GM23248 (cell line): ENCODE measurements at regions not wholly inside any gene's neighbourhood (a gene's known extent, or its start where the extent isn't known, plus 50 kb on each side); places are given as distances from the start of the nearest gene placed in this dataset.

Source experiments
- DNase-seq: peaks from one replicate; pipeline ENCODE4 v3.0.0-alpha.2; 2015
- H2AFZ ChIP-seq: fragments of 200-600 bp; sonication (generic); 2 replicates; pipeline ENCODE4 v1.6.1; 2016; ENCODE audit warnings: antibody characterized with exemption
- H3F3A ChIP-seq: fragments of 200-600 bp; sonication (generic); 2 replicates; pipeline ENCODE4 v1.6.1; 2016; ENCODE audit warnings: mild to moderate bottlenecking, antibody characterized with exemption, mixed run types; ENCODE audit not compliant: insufficient read depth
- H3K27ac ChIP-seq: fragments of 200-600 bp; sonication (generic); 2 replicates; pipeline ENCODE4 v1.5.1; 2016; ENCODE audit warnings: mild to moderate bottlenecking
- H3K27me3 ChIP-seq: fragments of 200-600 bp; sonication (generic); replicated peaks from 2 replicates; pipeline ENCODE4 v1.6.1; 2016; ENCODE audit warnings: mild to moderate bottlenecking; ENCODE audit not compliant: insufficient read depth
- H3K36me3 ChIP-seq: fragments of 200-600 bp; sonication (generic); 2 replicates; pipeline ENCODE4 v1.6.1; 2016; ENCODE audit warnings: low read depth, mild to moderate bottlenecking
- H3K4me1 ChIP-seq: fragments of 200-600 bp; sonication (generic); 2 replicates; pipeline ENCODE4 v1.6.1; 2016; ENCODE audit warnings: mild to moderate bottlenecking; ENCODE audit not compliant: insufficient read depth
- H3K4me2 ChIP-seq: fragments of 200-600 bp; sonication (generic); one replicate; pipeline ENCODE4 v1.6.1; 2016; ENCODE audit warnings: mild to moderate bottlenecking; ENCODE audit not compliant: unreplicated experiment
- H3K4me3 ChIP-seq: fragments of 200-600 bp; sonication (generic); 2 replicates; pipeline ENCODE4 v1.5.1; 2016; ENCODE audit warnings: mild to moderate bottlenecking
- H3K79me2 ChIP-seq: fragments of 200-600 bp; sonication (generic); 2 replicates; pipeline ENCODE4 v1.6.1; 2016; ENCODE audit warnings: mild to moderate bottlenecking; ENCODE audit not compliant: insufficient read depth
- H3K9ac ChIP-seq: fragments of 200-600 bp; sonication (generic); 2 replicates; pipeline ENCODE4 v1.6.1; 2016; ENCODE audit warnings: mild to moderate bottlenecking
- H3K9me2 ChIP-seq: fragments of 200-600 bp; sonication (generic); 2 replicates; pipeline ENCODE4 v1.6.1; 2016; ENCODE audit warnings: mixed run types, mild to moderate bottlenecking, moderate library complexity; ENCODE audit not compliant: insufficient read depth
- H3K9me3 ChIP-seq: fragments of 200-600 bp; sonication (generic); one replicate; pipeline ENCODE4 v1.6.1; 2017; ENCODE audit warnings: low read depth
- H4K20me1 ChIP-seq: fragments of 200-600 bp; sonication (generic); 2 replicates; pipeline ENCODE4 v1.6.0; 2016; ENCODE audit not compliant: insufficient read depth
- EZH2 ChIP-seq: fragments of 200-600 bp; sonication (generic); IDR thresholded peaks from 2 replicates; pipeline ENCODE4 v1.6.1; 2018; ENCODE audit warnings: antibody characterized with exemption, mild to moderate bottlenecking; ENCODE audit not compliant: insufficient read depth, poor library complexity, severe bottlenecking
- EZH2phosphoT487 ChIP-seq: fragments of 200-600 bp; sonication (generic); IDR thresholded peaks from 2 replicates; pipeline ENCODE4 v1.6.1; 2018; ENCODE audit warnings: antibody characterized with exemption, moderate library complexity, mild to moderate bottlenecking, low read depth; ENCODE audit not compliant: insufficient read depth
- WGBS, 2 experiments: methylation state at CpG; one replicate each; pipeline ENCODE4 v1.1.6; 2015 to 2017; ENCODE audit warnings: low lambda C conversion rate in 2 of 2, low coverage in 1 of 2; ENCODE audit errors: missing lambda C conversion rate in 2 of 2; 5-methylcytosine and 5-hydroxymethylcytosine counted together
- in situ Hi-C: fragments of 300-500 bp; cut with MboI; formaldehyde crosslinking; loops from 2 replicates; pipeline ENCODE4 v1.15.0; 2020

DNA sequence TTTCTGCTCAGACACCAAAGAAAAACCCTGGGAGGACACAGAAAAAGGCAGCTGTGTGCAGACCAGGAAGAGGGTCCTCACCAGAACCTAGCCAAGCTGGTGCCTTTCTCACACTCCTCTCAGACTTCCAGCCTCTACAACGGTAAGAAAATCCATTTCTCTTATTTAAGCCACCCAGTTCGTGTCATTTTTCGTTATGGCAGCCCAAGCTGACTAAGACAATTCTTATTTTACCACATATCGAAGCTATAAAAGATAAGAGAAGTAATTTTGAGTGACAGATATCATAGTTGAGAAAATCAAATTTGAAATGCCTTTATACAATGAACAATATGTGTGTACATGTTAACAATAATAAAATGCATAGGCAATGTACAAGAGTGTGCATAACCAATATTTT, 219.5 kb downstream of the CBLN2 start:
- Histone ChIP-seq H3K27ac (no peak overlapping the region), H3K4me3 (no peak overlapping the region), H3F3A (no peaks in the 10 kb centered on the region), H3K36me3 (no peaks in the 10 kb centered on the region), H3K9me3 (no peaks in the 10 kb centered on the region), H3K79me2 (no peaks in the 10 kb centered on the region), H3K9ac (no peak overlapping the region), H3K27me3 (no peaks in the 10 kb centered on the region), H3K9me2 (no peaks in the 10 kb centered on the region), H2AFZ (no peak overlapping the region), H4K20me1 (no peaks in the 10 kb centered on the region), H3K4me2 (no peak overlapping the region), H3K4me1 (no peaks in the 10 kb centered on the region)
- 7 to 9% methylated on average over 4 of the region's 4 CpGs for WGBS, 2 experiments
- no peak for TF ChIP-seq EZH2
- in situ Hi-C loops: no loop called here
- DNase-seq: no peak

DNA sequence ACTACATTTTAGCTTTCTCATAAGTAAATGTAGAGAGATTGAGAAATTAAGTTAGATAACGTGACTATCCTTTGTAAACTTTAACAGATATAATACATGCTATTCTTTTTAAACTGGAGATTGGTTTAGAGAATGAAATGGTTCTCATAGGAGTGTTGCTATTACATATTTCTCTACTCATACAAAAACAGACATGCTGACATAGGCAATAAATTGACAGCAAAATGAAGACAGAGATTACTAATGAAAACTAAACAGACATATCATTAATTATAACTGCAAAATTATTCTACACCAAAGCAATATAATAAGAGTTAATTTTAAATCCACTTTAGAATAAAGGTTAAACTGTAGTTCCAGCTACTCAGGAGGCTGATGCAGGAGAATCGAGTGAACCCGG, 227.6 kb downstream of the CBLN2 start:
- Histone ChIP-seq H4K20me1 (no peaks in the 10 kb centered on the region), H3K9ac (no peak overlapping the region), H3K79me2 (no peaks in the 10 kb centered on the region), H3K36me3 (no peaks in the 10 kb centered on the region), H3K9me3 (no peaks in the 10 kb centered on the region), H3K27ac (no peak overlapping the region), H2AFZ (no peak overlapping the region), H3K4me3 (no peak overlapping the region), H3K27me3 (no peaks in the 10 kb centered on the region), H3K4me1 (no peaks in the 10 kb centered on the region), H3F3A (no peaks in the 10 kb centered on the region), H3K4me2 (no peak overlapping the region), H3K9me2 (no peaks in the 10 kb centered on the region)
- no peak for TF ChIP-seq EZH2phosphoT487
- no peak for TF ChIP-seq EZH2
- in situ Hi-C loops: no loop called here
- no peak for DNase-seq
- 7 to 8% methylated on average over 3 of the region's 3 CpGs for WGBS, 2 experiments

GRCh38 chr18:72283148-72283925, 260.8 kb downstream of the CBLN2 start:
- WGBS, 2 experiments: 22 to 33% methylated on average over 8 of the region's 8 CpGs
- H3K4me1 ChIP-seq: no peaks in the 10 kb centered on the region
- no peak for TF ChIP-seq EZH2phosphoT487
- no peak for TF ChIP-seq EZH2
- H4K20me1 ChIP-seq: no peaks in the 10 kb centered on the region
- no peak overlapping the region for H2AFZ ChIP-seq
- H3K4me3 ChIP-seq: no peak overlapping the region
- in situ Hi-C loops: no loop called here
- no peak overlapping the region for H3K4me2 ChIP-seq
- H3K9me2 ChIP-seq: no peaks in the 10 kb centered on the region
- H3K79me2 ChIP-seq: no peaks in the 10 kb centered on the region
- no peak for DNase-seq
- H3K27ac ChIP-seq: no peak overlapping the region
- no peak overlapping the region for H3K9ac ChIP-seq
- no peaks in the 10 kb centered on the region for H3F3A ChIP-seq
- H3K9me3 ChIP-seq: peaks cover 6% of the 10 kb centered on the region
- no peaks in the 10 kb centered on the region for H3K27me3 ChIP-seq
- H3K36me3 ChIP-seq: no peaks in the 10 kb centered on the region

- TF ChIP-seq EZH2 (no peak), EZH2phosphoT487 (no peak)
- in situ Hi-C loops: no loop called here
- Histone ChIP-seq H3K4me3 (no peak overlapping the region), H3K27ac (no peak overlapping the region), H3K4me1 (no peaks in the 10 kb centered on the region), H4K20me1 (no peaks in the 10 kb centered on the region), H3F3A (no peaks in the 10 kb centered on the region), H3K9me2 (no peaks in the 10 kb centered on the region), H3K79me2 (no peaks in the 10 kb centered on the region), H3K36me3 (no peaks in the 10 kb centered on the region), H3K9me3 (no peaks in the 10 kb centered on the region), H3K27me3 (no peaks in the 10 kb centered on the region), H3K9ac (no peak overlapping the region), H2AFZ (no peak overlapping the region), H3K4me2 (no peak overlapping the region)
- no peak for DNase-seq
- WGBS, 2 experiments: 9 to 12% methylated on average over 2 of the region's 2 CpGs
Observed at GRCh38 chr18:72273025-72273424, 271.1 kb downstream of the CBLN2 start.

GRCh38 chr18:72261590-72261989, 282.6 kb downstream of the CBLN2 start:
- Histone ChIP-seq H3K9me2 (no peaks in the 10 kb centered on the region), H3K79me2 (no peaks in the 10 kb centered on the region), H3K9me3 (no peaks in the 10 kb centered on the region), H3K27me3 (no peaks in the 10 kb centered on the region), H3K36me3 (no peaks in the 10 kb centered on the region), H3F3A (no peaks in the 10 kb centered on the region), H3K4me2 (no peak overlapping the region), H2AFZ (no peak overlapping the region), H3K4me1 (no peaks in the 10 kb centered on the region), H3K27ac (no peak overlapping the region), H3K9ac (no peak overlapping the region), H4K20me1 (no peaks in the 10 kb centered on the region), H3K4me3 (no peak overlapping the region)
- in situ Hi-C loops: no loop called here
- WGBS, 2 experiments: 17 to 20% methylated on average over 2 of the region's 2 CpGs
- DNase-seq: no peak
- no peak for TF ChIP-seq EZH2
- TF ChIP-seq EZH2phosphoT487: no peak
